A549 (cell line): ENCODE measurements at regions not wholly inside any gene's neighbourhood (a gene's known extent, or its start where the extent isn't known, plus 50 kb on each side); places are given as distances from the start of the nearest gene placed in this dataset.

Experiments
- CTCF ChIP-seq: fragments of >200 bp; sonication (Bioruptor Twin); formaldehyde crosslinking; IDR thresholded peaks from 3 replicates; pipeline ENCODE4 v1.5.1; 2016
- ESRRA ChIP-seq: fragments of 150-350 bp; IDR thresholded peaks from 2 replicates; pipeline ENCODE4 v1.6.1; 2014; ENCODE audit warnings: mild to moderate bottlenecking, low read length, borderline replicate concordance
- NFE2L2 ChIP-seq: fragments of 150-350 bp; conservative IDR thresholded peaks from 2 replicates; pipeline ENCODE4 v1.6.1; 2014; ENCODE audit warnings: low read length
- POLR2A ChIP-seq: IDR thresholded peaks from 2 replicates; pipeline ENCODE4 v1.6.1; 2012; ENCODE audit warnings: mild to moderate bottlenecking, low read length
- RAD21 ChIP-seq, 2 experiments: fragments of >200 bp in 1 of 2; sonication (Bioruptor Twin) in 1 of 2; formaldehyde crosslinking in 1 of 2; IDR thresholded peaks in 1 of 2; conservative IDR thresholded peaks in 1 of 2; 2 replicates in 1 of 2; 3 replicates in 1 of 2; pipeline ENCODE4 v1.6.1; 2012 to 2018; ENCODE audit warnings: inconsistent platforms in 1 of 2
- RCOR1 ChIP-seq: fragments of 150-350 bp; IDR thresholded peaks from 2 replicates; pipeline ENCODE4 v1.6.1; 2014; ENCODE audit warnings: antibody characterized with exemption, low read length, low read depth
- SMC3 ChIP-seq: fragments of >200 bp; sonication (Bioruptor Twin); formaldehyde crosslinking; IDR thresholded peaks from 3 replicates; pipeline ENCODE4 v1.6.1; 2018; ENCODE audit warnings: inconsistent platforms
- ZFP36 ChIP-seq: fragments of 450-650 bp; IDR thresholded peaks from 2 replicates; pipeline ENCODE4 v1.6.1; 2014; ENCODE audit warnings: borderline replicate concordance; ENCODE audit not compliant: partially characterized antibody
- TF ChIP-seq, protein P1 (sequence below): IDR thresholded peaks from 2 replicates; pipeline ENCODE4 v1.6.1; 2012

- TF ChIP-seq CTCF (no peak), RAD21 (conservative IDR thresholded peaks at IDR 0.05 in 1 of 2, IDR thresholded peaks at IDR 0.05 in 1 of 2) (no peak), RCOR1 (no peak), ZFP36 (no peak), NFE2L2 (no peak), SMC3 (no peak), ESRRA (no peak), POLR2A (no peak)
- TF ChIP-seq, protein P1, sequence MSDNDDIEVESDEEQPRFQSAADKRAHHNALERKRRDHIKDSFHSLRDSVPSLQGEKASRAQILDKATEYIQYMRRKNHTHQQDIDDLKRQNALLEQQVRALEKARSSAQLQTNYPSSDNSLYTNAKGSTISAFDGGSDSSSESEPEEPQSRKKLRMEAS, result no peak
These were observed 245.9 kb downstream of the FGFR2 start for GRCh38 chr10:121352231-121352855.
